ENCODE measurements at regions not wholly inside any gene's neighbourhood (a gene's known extent, or its start where the extent isn't known, plus 50 kb on each side); places are given as distances from the start of the nearest gene placed in this dataset.

- no peak for TF ChIP-seq CTCF (conservative IDR thresholded peaks at IDR 0.05; ENCODE audit: low read depth, low read length)
- H3K4me3 ChIP-seq (ENCODE audit: low read depth, low read length): no peak overlapping the region
- no peak for DNase-seq (ENCODE audit: low read depth)
Observed at GRCh38 chr12:97222391-97222790, 240.2 kb upstream of the RMST start.

GRCh38 chr12:97223419-97223818 is 239.2 kb upstream of the RMST start:
- DNase-seq (ENCODE audit: low read depth): no peak
- no peak for TF ChIP-seq CTCF (conservative IDR thresholded peaks at IDR 0.05; ENCODE audit: low read depth, low read length)
- no peak overlapping the region for H3K4me3 ChIP-seq (ENCODE audit: low read depth, low read length)

- no peak overlapping the region for H3K4me3 ChIP-seq (ENCODE audit: low read depth, low read length)
- TF ChIP-seq CTCF (conservative IDR thresholded peaks at IDR 0.05; ENCODE audit: low read depth, low read length): no peak
- no peak for DNase-seq (ENCODE audit: low read depth)
Observed at GRCh38 chr12:97229004-97229403, 233.6 kb upstream of the RMST start.

- TF ChIP-seq CTCF (conservative IDR thresholded peaks at IDR 0.05; ENCODE audit: low read depth, low read length): no peak
- no peak for DNase-seq (ENCODE audit: low read depth)
- H3K4me3 ChIP-seq (ENCODE audit: low read depth, low read length): no peak overlapping the region
Observed at GRCh38 chr12:97235102-97235501, 227.5 kb upstream of the RMST start.

- no peak overlapping the region for H3K4me3 ChIP-seq (ENCODE audit: low read depth, low read length)
- TF ChIP-seq CTCF (conservative IDR thresholded peaks at IDR 0.05; ENCODE audit: low read depth, low read length): no peak
Observed at GRCh38 chr12:97246368-97246767, 216.2 kb upstream of the RMST start.

GRCh38 chr12:97250483-97250882 is 212.1 kb upstream of the RMST start:
- H3K4me3 ChIP-seq (ENCODE audit: low read depth, low read length): no peak overlapping the region
- no peak for TF ChIP-seq CTCF (conservative IDR thresholded peaks at IDR 0.05; ENCODE audit: low read depth, low read length)
- DNase-seq (ENCODE audit: low read depth): no peak

More at GRCh38 chr12:97246368-97246767, 216.2 kb upstream of the RMST start:
- no peak for DNase-seq (ENCODE audit: low read depth)

- no peak for DNase-seq (ENCODE audit: low read depth)
- H3K4me3 ChIP-seq (ENCODE audit: low read depth, low read length): no peak overlapping the region
- TF ChIP-seq CTCF (conservative IDR thresholded peaks at IDR 0.05; ENCODE audit: low read depth, low read length): no peak
Observed at GRCh38 chr12:97257726-97258125, 204.9 kb upstream of the RMST start.

All from epithelial cell of proximal tubule (primary cell).